Neural progenitor cell (in vitro differentiated cells): ENCODE measurements at regions not wholly inside any gene's neighbourhood (a gene's known extent, or its start where the extent isn't known, plus 50 kb on each side); places are given as distances from the start of the nearest gene placed in this dataset.

Experiments used
- CTCF ChIP-seq: fragments of 200-600 bp; sonication (generic); IDR thresholded peaks from 2 replicates; pipeline ENCODE4 v1.5.1; 2017; ENCODE audit warnings: antibody characterized with exemption, mild to moderate bottlenecking
- EZH2 ChIP-seq: fragments of 200-600 bp; sonication (generic); IDR thresholded peaks from 2 replicates; pipeline ENCODE4 v1.6.1; 2017; ENCODE audit warnings: antibody characterized with exemption, mild to moderate bottlenecking, moderate library complexity
- EZH2phosphoT487 ChIP-seq: fragments of 200-600 bp; sonication (generic); IDR thresholded peaks from 2 replicates; pipeline ENCODE4 v1.6.1; 2017; ENCODE audit warnings: antibody characterized with exemption

DNA sequence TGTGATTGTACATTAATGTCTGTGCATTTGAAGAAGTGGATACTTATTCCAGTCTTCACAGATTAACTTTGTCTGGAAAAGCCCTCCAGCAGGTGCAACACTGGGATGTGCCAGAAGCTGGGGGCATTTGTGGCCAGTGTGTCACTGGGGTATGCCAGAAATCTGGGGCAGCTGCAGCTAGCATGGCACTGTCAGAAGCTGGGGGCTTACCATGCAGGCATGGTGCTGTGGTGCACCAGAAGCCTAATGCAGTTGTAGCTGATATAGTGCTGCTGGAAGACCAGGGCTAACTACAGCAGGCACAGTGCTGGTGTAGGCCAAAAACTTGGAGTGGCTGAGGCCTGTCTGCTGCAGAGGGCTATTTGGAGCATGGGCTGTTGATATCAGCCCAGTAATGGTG, 270.1 kb downstream of the STK31 start:
- TF ChIP-seq CTCF (no peak), EZH2 (no peak), EZH2phosphoT487 (no peak)
